HG03457 (cell line): ENCODE measurements at regions not wholly inside any gene's neighbourhood (a gene's known extent, or its start where the extent isn't known, plus 50 kb on each side); places are given as distances from the start of the nearest gene placed in this dataset.
"Not testable (repeated sequence)": the region's sequence is repeated elsewhere in the genome, so short reads cannot be mapped to it uniquely, and the experiment has no call there.

Experiments
- ATAC-seq: cut with Tn5 transposase; IDR thresholded peaks from one replicate; pipeline ENCODE4 v1.9.1; 2021; ENCODE audit warnings: moderate number of reproducible peaks; ENCODE audit not compliant: unreplicated experiment

DNA sequence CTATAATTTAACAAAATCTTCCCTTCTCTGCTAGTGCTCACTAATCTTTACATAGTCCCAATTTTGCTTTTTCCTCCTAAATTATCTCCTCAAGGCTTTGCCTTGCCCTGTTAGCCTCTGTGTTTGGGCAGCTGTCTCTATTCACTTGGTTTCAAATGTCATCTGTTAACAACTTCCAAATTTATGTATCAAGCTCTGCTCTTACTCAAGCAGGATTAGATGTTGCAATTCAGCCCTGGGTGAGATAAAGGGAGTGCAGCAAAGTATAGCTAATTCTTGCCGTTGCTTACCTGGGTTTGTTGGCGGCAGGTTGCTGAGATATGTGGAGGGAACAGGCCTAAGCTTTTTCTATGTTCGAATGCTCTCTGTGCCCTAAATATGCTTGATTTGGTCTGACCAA, 483.8 kb downstream of the DMAC1 start:
- no peak for ATAC-seq

- no peak for ATAC-seq
Measured at GRCh38 chr9:7315116-7315515, 484.5 kb downstream of the DMAC1 start.

- ATAC-seq: no peak
Measured at GRCh38 chr9:7313389-7313788, 486.2 kb downstream of the DMAC1 start.

DNA sequence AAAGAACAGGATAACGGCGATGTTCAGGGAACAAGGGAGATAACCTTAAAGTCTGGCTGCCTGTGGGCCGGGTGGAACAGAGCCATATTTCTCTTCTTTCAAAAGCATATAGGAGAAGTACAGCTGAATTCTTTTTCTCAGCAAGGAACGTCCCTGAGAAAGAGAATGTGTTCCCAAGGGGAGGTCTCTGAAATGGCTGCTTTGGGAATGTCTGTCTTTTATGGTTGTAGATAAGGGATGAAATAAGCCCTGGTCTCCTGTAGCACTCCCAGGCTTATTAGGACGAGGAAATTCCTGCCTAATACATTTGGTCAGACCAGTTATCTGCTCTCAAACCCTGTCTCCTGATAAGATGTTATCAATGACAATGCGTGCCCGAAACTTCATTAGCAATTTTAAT, 490.5 kb downstream of the DMAC1 start:
- not testable (repeated sequence) for ATAC-seq

- ATAC-seq: no peak
Measured at GRCh38 chr9:7305677-7306076, 493.9 kb downstream of the DMAC1 start.

DNA sequence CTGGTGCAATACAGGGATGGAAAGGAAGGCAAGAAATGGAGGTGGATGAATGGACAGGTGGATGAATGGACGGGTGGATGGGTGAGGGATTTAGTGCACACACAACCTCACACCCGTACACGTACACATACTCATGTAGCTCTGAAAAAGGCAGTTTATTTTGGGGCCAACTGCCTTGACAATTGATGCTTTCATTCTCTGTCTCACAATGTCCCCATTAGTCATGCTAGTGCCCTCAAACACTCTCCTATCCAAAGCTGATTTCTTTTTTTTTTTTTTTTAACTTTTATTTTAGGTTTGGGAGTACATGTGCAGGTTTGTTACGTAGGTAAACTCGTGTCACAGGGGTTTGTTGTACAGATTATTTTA, 495.0 kb downstream of the DMAC1 start:
- no peak for ATAC-seq

- no peak for ATAC-seq
Measured at GRCh38 chr9:7303907-7304626, 495.5 kb downstream of the DMAC1 start.

DNA sequence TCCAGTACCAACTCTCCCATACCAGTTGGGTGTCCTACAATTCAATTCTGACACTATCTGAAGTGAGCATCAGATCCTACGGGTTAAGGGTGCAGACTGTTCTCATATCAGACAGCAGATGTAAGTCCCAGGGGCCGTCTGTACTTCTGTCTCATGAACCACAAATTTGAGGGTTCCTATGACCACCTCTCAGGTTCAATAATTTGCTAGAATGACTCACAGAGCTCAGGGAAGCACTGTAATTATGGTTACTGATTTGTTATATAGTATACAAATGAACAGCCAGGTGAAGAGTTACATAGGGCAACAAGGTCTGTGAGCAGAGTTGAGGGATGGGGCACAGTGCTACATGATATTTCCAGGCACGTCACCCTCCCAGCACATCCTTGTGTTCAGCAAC, 499.1 kb downstream of the DMAC1 start:
- peak; percentile 60 for ATAC-seq

- ATAC-seq: peak; percentile 95
Measured at GRCh38 chr9:7298123-7298522, 501.5 kb downstream of the DMAC1 start.

DNA sequence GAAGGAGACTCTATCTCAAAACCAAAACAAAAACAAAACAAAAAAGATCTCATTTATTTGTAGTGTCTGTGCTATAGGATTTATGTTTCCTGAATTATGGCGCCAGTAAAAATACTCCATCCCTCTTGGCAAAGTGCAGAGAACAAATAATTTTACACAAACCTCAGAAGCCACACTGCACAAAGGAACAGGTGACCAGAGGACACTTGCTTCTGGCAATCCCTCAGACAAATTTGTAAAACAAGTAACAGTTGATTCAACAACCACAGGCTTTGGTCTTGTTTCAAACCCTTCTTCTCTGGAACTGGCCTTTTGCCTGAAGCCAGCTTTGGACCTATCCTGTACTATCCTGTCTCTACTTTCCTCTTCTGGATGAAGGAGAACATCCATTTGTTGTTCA, 502.1 kb downstream of the DMAC1 start:
- ATAC-seq: no peak

GRCh38 chr9:7293091-7293490, 506.5 kb downstream of the DMAC1 start:
- ATAC-seq: no peak

DNA sequence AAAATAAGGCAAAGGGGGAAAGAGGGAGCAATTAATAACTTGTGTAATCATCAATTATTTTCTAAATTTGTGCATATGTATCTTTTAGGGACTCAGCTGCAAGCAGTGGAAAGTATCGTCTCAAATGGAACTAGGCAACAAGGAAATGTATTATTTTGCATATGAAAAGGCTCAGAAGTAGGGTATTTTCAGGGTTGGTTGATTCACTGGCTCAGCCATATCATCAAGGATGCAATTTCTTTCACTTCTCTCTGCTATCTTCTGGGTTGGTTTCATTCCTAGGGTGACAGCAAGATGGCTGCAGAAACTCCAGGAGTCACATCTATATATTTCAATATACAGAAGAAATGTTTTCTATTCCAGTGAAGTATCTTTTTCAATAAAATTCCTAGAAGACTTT, 509.8 kb downstream of the DMAC1 start:
- ATAC-seq: no peak

DNA sequence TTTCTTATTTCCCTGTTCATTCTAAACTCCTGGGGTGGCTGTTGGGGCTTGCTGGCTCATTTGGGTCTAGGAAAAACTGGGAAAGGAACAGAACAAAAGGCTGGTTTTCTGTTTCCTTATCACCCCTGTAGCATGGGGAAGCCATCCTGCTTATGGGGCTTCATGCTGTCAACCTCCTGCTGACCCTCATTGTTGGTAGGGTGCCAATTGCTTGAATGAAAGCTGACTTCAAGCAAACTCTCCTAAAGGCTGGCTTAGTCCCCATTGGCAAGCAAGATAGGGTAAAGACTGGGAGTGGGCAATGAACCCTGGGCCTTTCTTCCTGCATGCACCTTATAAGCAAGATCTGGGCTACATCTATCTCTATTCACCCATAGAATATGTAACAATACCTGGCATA, 511.6 kb downstream of the DMAC1 start:
- ATAC-seq: no peak

DNA sequence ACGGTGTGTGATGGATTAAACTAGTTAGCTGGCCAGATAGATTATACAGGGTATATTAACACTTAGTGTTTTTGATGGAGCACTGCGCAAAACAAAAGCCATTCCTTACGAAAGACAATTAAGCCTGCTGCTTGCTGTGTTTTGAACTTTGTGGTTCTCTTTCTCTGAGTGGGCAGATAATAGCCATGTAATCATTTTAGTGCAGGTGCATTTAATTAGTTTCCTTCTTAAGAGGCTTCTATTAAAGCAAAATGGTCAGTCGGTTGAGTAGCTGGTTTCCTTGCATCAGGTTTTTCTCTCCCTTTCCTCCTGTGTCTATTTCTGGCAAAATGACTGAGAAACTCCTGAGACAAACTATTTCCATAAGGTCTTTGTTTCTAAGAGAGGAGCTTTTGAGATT, 512.5 kb downstream of the DMAC1 start:
- ATAC-seq: no peak

- no peak for ATAC-seq
Measured at GRCh38 chr9:7286101-7286500, 513.5 kb downstream of the DMAC1 start.

DNA sequence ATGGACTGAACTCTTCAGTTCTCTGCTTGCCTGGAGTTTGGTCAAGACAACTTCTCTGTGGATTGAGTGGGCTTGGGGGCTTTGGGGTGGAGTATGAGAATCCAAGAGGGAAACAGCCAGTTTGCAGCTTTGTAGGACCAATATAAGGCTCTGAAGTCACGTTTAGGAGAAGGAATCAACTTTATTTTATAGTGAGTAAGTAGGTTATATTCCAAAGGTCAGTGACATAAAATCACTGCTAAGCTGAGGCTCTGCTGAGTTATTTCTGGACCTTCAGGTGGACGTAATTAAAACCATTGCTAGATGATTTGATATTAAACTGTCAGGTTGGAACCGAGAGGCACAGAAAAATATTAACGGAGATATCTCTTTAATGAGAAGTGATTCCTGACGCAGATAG, 514.4 kb downstream of the DMAC1 start:
- no peak for ATAC-seq

GRCh38 chr9:7284517-7284916, 515.1 kb downstream of the DMAC1 start:
- no peak for ATAC-seq

GRCh38 chr9:7284117-7284516, 515.5 kb downstream of the DMAC1 start:
- no peak for ATAC-seq

- no peak for ATAC-seq
Measured at GRCh38 chr9:7273575-7273974, 515.8 kb downstream of the KDM4C start.

GRCh38 chr9:7266911-7267595, 509.3 kb downstream of the KDM4C start:
- ATAC-seq: no peak

DNA sequence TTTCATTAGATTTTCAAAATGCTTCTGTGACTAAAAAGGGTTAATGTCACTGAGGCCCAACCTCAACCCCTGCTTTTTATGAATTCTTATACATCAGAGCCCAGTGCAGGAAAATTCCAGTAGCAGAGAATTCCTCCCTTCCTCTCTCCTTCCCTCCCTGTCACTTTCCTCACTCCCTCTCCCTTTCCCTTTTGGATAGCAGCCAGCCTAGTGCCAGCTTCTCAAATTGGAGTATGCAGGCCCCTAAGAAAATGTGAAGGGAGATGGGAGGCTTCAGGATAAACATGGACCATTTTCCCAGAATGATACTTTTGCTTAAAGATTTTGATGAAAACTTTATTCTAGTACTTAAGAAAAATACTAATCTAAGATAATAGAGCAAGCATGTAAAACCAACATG, 507.4 kb downstream of the KDM4C start:
- no peak for ATAC-seq

GRCh38 chr9:7259544-7260241, 501.9 kb downstream of the KDM4C start:
- no peak for ATAC-seq
